SK-N-MC (cell line): ENCODE measurements at regions not wholly inside any gene's neighbourhood (a gene's known extent, or its start where the extent isn't known, plus 50 kb on each side); places are given as distances from the start of the nearest gene placed in this dataset.

Experiments
- EZH2 ChIP-seq: fragments of 200-600 bp; sonication (generic); IDR thresholded peaks from one replicate; pipeline ENCODE4 v1.6.1; 2017; ENCODE audit warnings: antibody characterized with exemption
- FOXP2 ChIP-seq: optimal IDR thresholded peaks from 2 replicates; pipeline ENCODE3; 2011; ENCODE audit warnings: mild to moderate bottlenecking, moderate library complexity; ENCODE audit not compliant: insufficient read depth; ENCODE audit errors: extremely low read length, control extremely low read depth
- POLR2AphosphoS5 ChIP-seq: IDR thresholded peaks from 2 replicates; pipeline ENCODE4 v1.6.1; 2012; ENCODE audit warnings: mild to moderate bottlenecking, low read depth, low read length, borderline replicate concordance

DNA sequence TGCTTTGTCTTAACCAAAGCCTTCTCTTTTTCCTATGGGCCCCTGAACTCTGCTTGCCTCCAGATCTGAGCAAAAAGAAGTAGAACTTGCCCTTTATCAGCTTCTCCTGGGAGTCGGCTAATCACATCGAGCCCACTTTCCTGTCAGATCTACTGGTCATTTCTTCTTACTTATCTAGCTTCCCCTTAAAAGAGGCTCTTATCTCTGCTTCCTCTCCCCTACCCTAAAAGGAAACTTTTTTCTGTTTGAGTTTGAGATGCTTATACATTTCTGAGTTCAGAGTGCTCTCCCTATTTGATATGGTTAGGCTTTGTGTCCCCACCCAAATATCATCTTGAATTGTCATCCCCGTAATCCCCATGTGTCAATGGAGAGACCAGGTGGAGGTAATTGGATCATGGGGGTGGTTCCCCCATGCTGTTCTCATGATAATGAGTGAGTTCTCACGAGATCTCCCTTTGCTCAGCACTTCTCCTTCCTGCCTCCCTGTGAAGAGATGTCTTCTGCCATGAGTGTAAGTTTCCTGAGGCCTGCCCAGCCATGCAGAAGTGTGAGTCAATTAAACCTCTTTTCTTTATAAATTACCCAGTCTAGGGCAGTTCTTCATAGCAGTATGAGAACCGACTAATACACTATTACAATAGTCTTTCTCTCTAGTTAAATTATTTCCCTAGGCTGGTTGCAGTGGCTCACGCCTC, 114.7 kb upstream of the AMN1 start:
- no peak for TF ChIP-seq EZH2
- TF ChIP-seq POLR2AphosphoS5 = no peak
- no peak for TF ChIP-seq FOXP2
